ENCODE measurements at regions not wholly inside any gene's neighbourhood (a gene's known extent, or its start where the extent isn't known, plus 50 kb on each side); places are given as distances from the start of the nearest gene placed in this dataset.

DNA sequence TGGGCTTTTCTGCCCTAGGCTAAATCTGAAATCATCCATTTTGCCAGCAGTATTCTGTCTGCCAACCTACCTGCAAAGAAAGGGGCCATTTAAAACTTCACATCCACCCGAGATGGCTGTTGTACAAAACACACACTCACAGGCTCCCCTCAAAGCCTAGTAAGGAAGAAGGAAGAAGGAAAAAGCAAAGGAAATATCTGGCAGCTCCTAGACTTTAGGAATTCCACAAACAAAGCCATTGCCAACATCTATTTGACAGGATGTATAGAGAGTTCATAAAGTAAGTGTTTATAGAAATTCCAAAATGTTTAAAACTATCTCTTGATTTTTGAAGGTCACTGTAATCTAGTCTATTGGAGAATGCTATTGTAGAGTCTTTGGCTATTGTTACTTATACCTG lies 91.9 kb upstream of the THBS1 start:
- no peaks in the 10 kb centered on the region for H4K20me1 ChIP-seq (replicated peaks in 1 of 2; ENCODE audit: control insufficient read depth in 1 of 2, insufficient read depth in 2 of 2, low read length in 2 of 2)
- H3K4me3 ChIP-seq (ENCODE audit: extremely low read depth in 1 of 4, insufficient read depth in 2 of 4, low read depth in 3 of 4, low read length in 4 of 4): no peak overlapping the region
- no peaks in the 10 kb centered on the region for H3K79me1 ChIP-seq (ENCODE audit: low read depth, low read length)
- ChIA-PET POLR2A (ENCODE audit: partially characterized antibody) (no interaction called here), CTCF (ENCODE audit: partially characterized antibody) (no interaction called here)
- H3K79me2 ChIP-seq (ENCODE audit: control insufficient read depth in 1 of 2, insufficient read depth in 2 of 2, low read length in 2 of 2): no peaks in the 10 kb centered on the region
- no peak overlapping the region for H3K9ac ChIP-seq (replicated peaks in 1 of 4; ENCODE audit: extremely low read depth in 1 of 4, low read depth in 3 of 4, low read length in 3 of 4)
- no peaks in the 10 kb centered on the region for H3K9me3 ChIP-seq (ENCODE audit: insufficient read depth in 2 of 2, low read depth in 1 of 2, low read length in 1 of 2)
- H3K23ac ChIP-seq (ENCODE audit: insufficient read length): no peak overlapping the region
- H3K4ac ChIP-seq (replicated peaks; ENCODE audit: insufficient read length, low read depth, low read length): no peak overlapping the region
- WGBS, 2 experiments (ENCODE audit: extremely low coverage in 1 of 2, insufficient coverage in 1 of 2, insufficient read length in 1 of 2, insufficient replicate concordance in 2 of 2, low coverage in 1 of 2, low lambda C conversion rate in 2 of 2, missing lambda C conversion rate in 1 of 2): 100% methylated on average over 1 of the region's 1 CpG; no CpG with 5 or more reads in 1 of the 2 experiments
- no peaks in the 10 kb centered on the region for H3K4me1 ChIP-seq (replicated peaks in 1 of 4; ENCODE audit: control insufficient read depth in 3 of 4, insufficient read depth in 4 of 4, low read length in 3 of 4)
- DNase-seq (ENCODE audit: low read depth in 1 of 2, low spot score in 2 of 2) (no peak), FAIRE-seq (no peak)
- H3K14ac ChIP-seq (ENCODE audit: insufficient read length): no peak overlapping the region
- H2BK15ac ChIP-seq (ENCODE audit: low read length): no peak overlapping the region
- peaks cover 0 to 1% (median 0%) of the 10 kb centered on the region in 4 experiments; a peak in 1 of 7 replicates for H3K27me3 ChIP-seq (replicated peaks in 1 of 4; ENCODE audit: control insufficient read depth in 3 of 4, extremely low read depth in 1 of 4, insufficient read depth in 3 of 4, low read length in 3 of 4)
- H2BK120ac ChIP-seq (replicated peaks; ENCODE audit: low read depth, low read length): no peak overlapping the region
- H2AK5ac ChIP-seq (ENCODE audit: low read depth, low read length): no peak overlapping the region
- no peaks in the 10 kb centered on the region for H3K36me3 ChIP-seq (ENCODE audit: control insufficient read depth in 2 of 4, insufficient read depth in 4 of 4, low read length in 3 of 4)
- H4K91ac ChIP-seq (replicated peaks; ENCODE audit: insufficient read length, low read length): no peak overlapping the region
- no peak overlapping the region for H2BK5ac ChIP-seq (ENCODE audit: low read depth, low read length)
- no peaks in the 10 kb centered on the region for H3K23me2 ChIP-seq (ENCODE audit: low read depth, low read length)
- no peak overlapping the region for H4K8ac ChIP-seq (ENCODE audit: extremely low read depth, insufficient read depth, low read length)
- no peak overlapping the region for H2AFZ ChIP-seq (ENCODE audit: low read length)
- H3K4me2 ChIP-seq (ENCODE audit: insufficient read depth in 1 of 2, low read depth in 2 of 2, low read length in 2 of 2): no peak overlapping the region
- no peak overlapping the region for H4K5ac ChIP-seq (ENCODE audit: insufficient read length, low read depth, low read length)
- no peak overlapping the region for H3K27ac ChIP-seq (ENCODE audit: low read depth, low read length)
- no peak overlapping the region for H2BK12ac ChIP-seq (ENCODE audit: low read depth, low read length)
- no peak overlapping the region for H2BK20ac ChIP-seq (ENCODE audit: low read length)
- H3K56ac ChIP-seq (replicated peaks; ENCODE audit: insufficient read length, low read depth, low read length): no peak overlapping the region
- no peak overlapping the region for H3K18ac ChIP-seq (ENCODE audit: extremely low read depth, low read length)
- TF ChIP-seq CBX8 (IDR thresholded peaks at IDR 0.05; ENCODE audit: borderline replicate concordance, low read depth, low read length): no peak
- TF ChIP-seq HDAC2 (IDR thresholded peaks at IDR 0.05; ENCODE audit: borderline replicate concordance in 1 of 2, low read depth in 2 of 2, low read length in 2 of 2): no peak
- no peak for TF ChIP-seq SIRT6 (IDR thresholded peaks at IDR 0.05; ENCODE audit: low read length)
- no peak for TF ChIP-seq HDAC6 (IDR thresholded peaks at IDR 0.05; ENCODE audit: low read depth, low read length)
- TF ChIP-seq TAF1 (IDR thresholded peaks at IDR 0.05; ENCODE audit: low read depth, low read length): no peak
- TF ChIP-seq JUND (IDR thresholded peaks at IDR 0.05; ENCODE audit: low read length): no peak
- TF ChIP-seq KDM4A (IDR thresholded peaks at IDR 0.05; ENCODE audit: low read depth, low read length, severe bottlenecking): no peak
- TF ChIP-seq SP4 (IDR thresholded peaks at IDR 0.05; ENCODE audit: low read length): no peak
- TF ChIP-seq, protein P1, sequence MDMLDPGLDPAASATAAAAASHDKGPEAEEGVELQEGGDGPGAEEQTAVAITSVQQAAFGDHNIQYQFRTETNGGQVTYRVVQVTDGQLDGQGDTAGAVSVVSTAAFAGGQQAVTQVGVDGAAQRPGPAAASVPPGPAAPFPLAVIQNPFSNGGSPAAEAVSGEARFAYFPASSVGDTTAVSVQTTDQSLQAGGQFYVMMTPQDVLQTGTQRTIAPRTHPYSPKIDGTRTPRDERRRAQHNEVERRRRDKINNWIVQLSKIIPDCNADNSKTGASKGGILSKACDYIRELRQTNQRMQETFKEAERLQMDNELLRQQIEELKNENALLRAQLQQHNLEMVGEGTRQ (IDR thresholded peaks at IDR 0.05; ENCODE audit: low read length): no peak
- TF ChIP-seq TBP (IDR thresholded peaks at IDR 0.05; ENCODE audit: low read depth, low read length): no peak
- TF ChIP-seq YY1 (IDR thresholded peaks at IDR 0.05; ENCODE audit: low read depth, low read length): no peak
